Liver (tissue), 8 donors: ENCODE measurements at regions not wholly inside any gene's neighbourhood (a gene's known extent, or its start where the extent isn't known, plus 50 kb on each side); places are given as distances from the start of the nearest gene placed in this dataset.

Experiments
- DNase-seq: peaks from one replicate; pipeline ENCODE4 v3.0.0-alpha.2; 2017; ENCODE audit warnings: low spot score
- H3K27ac ChIP-seq, 2 donors: one replicate each; pipeline ENCODE4 v1.7.0; 2013; ENCODE audit warnings: inconsistent platforms in 2 of 2, low read length in 2 of 2, control low read depth in 1 of 2, low read depth in 1 of 2, mild to moderate bottlenecking in 1 of 2
- H3K27me3 ChIP-seq, 4 donors: one replicate each; pipeline versions ENCODE4 v1.6.1 to v1.7.0; 2013; ENCODE audit warnings: low read length in 3 of 4, inconsistent platforms in 1 of 4, mild to moderate bottlenecking in 1 of 4, moderate library complexity in 1 of 4; ENCODE audit not compliant: control insufficient read depth in 4 of 4, insufficient read depth in 4 of 4
- H3K36me3 ChIP-seq, 4 donors: one replicate each; pipeline versions ENCODE4 v1.6.1 to v1.7.0; 2013; ENCODE audit warnings: low read length in 3 of 4, mild to moderate bottlenecking in 3 of 4, low read depth in 1 of 4, moderate library complexity in 1 of 4; ENCODE audit not compliant: control insufficient read depth in 4 of 4, insufficient read depth in 3 of 4
- H3K4me1 ChIP-seq, 4 donors: one replicate each; pipeline versions ENCODE4 v1.6.1 to v1.7.0; 2013; ENCODE audit warnings: low read length in 3 of 4, mild to moderate bottlenecking in 3 of 4, moderate library complexity in 1 of 4; ENCODE audit not compliant: control insufficient read depth in 4 of 4, insufficient read depth in 4 of 4
- H3K4me3 ChIP-seq, 3 donors: one replicate each; pipeline versions ENCODE4 v1.6.1 to v1.7.0; 2013; ENCODE audit warnings: low read length in 3 of 3, control low read depth in 1 of 3, low read depth in 1 of 3, mild to moderate bottlenecking in 1 of 3
- H3K9ac ChIP-seq, 2 donors: one replicate each; pipeline ENCODE4 v1.7.0; 2013; ENCODE audit warnings: low read length in 2 of 2, mild to moderate bottlenecking in 2 of 2, moderate library complexity in 2 of 2, control low read depth in 1 of 2, low read depth in 1 of 2
- H3K9me3 ChIP-seq, 4 donors: one replicate each; pipeline versions ENCODE4 v1.6.1 to v1.7.0; 2013; ENCODE audit warnings: low read length in 3 of 4; ENCODE audit not compliant: control insufficient read depth in 4 of 4
- EGR1 ChIP-seq, 2 donors: IDR thresholded peaks; 2 replicates each; pipeline ENCODE4 v1.6.1; 2016 to 2018; ENCODE audit warnings: antibody characterized with exemption in 2 of 2, low read depth in 2 of 2
- FOXA1 ChIP-seq: IDR thresholded peaks from 2 replicates; pipeline ENCODE4 v1.6.1; 2016; ENCODE audit warnings: antibody characterized with exemption
- FOXA2 ChIP-seq: IDR thresholded peaks from 2 replicates; pipeline ENCODE4 v1.6.1; 2016; ENCODE audit warnings: antibody characterized with exemption
- GABPA ChIP-seq, 2 donors: IDR thresholded peaks in 1 of 2; conservative IDR thresholded peaks in 1 of 2; 2 replicates each; pipeline ENCODE4 v1.6.1; 2016; ENCODE audit warnings: antibody characterized with exemption in 2 of 2, mild to moderate bottlenecking in 1 of 2, moderate library complexity in 1 of 2
- HNF4A ChIP-seq, 2 donors: conservative IDR thresholded peaks; 2 replicates each; pipeline ENCODE4 v1.6.1; 2016; ENCODE audit warnings: antibody characterized with exemption in 2 of 2, mild to moderate bottlenecking in 2 of 2
- HNF4G ChIP-seq: IDR thresholded peaks from 2 replicates; pipeline ENCODE4 v1.6.1; 2016; ENCODE audit warnings: antibody characterized with exemption
- JUND ChIP-seq, 2 donors: IDR thresholded peaks; 2 replicates each; pipeline ENCODE4 v1.6.1; 2016; ENCODE audit warnings: antibody characterized with exemption in 2 of 2
- NR2F2 ChIP-seq: IDR thresholded peaks from 2 replicates; pipeline ENCODE4 v1.6.1; 2016; ENCODE audit warnings: antibody characterized with exemption
- RAD21 ChIP-seq, 2 donors: IDR thresholded peaks; 2 replicates each; pipeline ENCODE4 v1.6.1; 2016; ENCODE audit warnings: antibody characterized with exemption in 2 of 2, mild to moderate bottlenecking in 2 of 2
- RXRA ChIP-seq, 2 donors: IDR thresholded peaks; 2 replicates each; pipeline ENCODE4 v1.6.1; 2017 to 2018; ENCODE audit warnings: antibody characterized with exemption in 2 of 2, mild to moderate bottlenecking in 1 of 2
- SP1 ChIP-seq: IDR thresholded peaks from 2 replicates; pipeline ENCODE4 v1.6.1; 2018; ENCODE audit warnings: antibody characterized with exemption, mild to moderate bottlenecking
- TAF1 ChIP-seq: conservative IDR thresholded peaks from 2 replicates; pipeline ENCODE4 v1.6.1; 2016; ENCODE audit warnings: antibody characterized with exemption, mild to moderate bottlenecking
- WGBS: extraction: QIAGEN DNeasy Blood & Tissue Kit; methylation state at CpG from one replicate; pipeline ENCODE4 v1.1.7; 2013; 5-methylcytosine and 5-hydroxymethylcytosine counted together
- TF ChIP-seq, protein P1 (sequence below): fragments of 150-350 bp; IDR thresholded peaks from 2 replicates; pipeline ENCODE4 v1.5.1; 2017; ENCODE audit warnings: improper control_type of control experiment, low read depth, low read length; ENCODE audit not compliant: missing input control
- donor health status: healthy.
- donor health status: healthy.
- donor health status: healthy.
- donor health status: healthy.
- donor health status: healthy.

DNA sequence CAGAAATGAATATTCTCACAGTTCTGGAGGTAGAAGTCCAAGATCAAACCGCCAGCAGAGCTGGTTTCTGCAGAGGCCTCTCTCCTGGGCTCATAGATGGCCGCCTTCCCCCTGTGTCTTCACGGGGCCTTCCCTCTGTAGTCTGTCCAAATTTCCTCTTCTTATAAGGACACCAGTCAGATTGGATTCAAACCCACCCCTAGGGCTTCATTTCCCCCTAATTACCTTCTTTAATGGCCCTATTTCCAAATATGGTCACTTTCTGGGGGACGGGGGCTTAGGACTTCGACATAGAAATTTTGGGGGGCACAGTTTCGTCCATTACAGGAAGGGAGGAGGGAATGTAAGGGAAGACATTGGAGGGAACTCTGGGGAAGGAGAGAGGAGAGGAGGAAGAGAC, 132.6 kb downstream of the DDX1 start:
- WGBS, result 87% methylated on average over 6 of the region's 6 CpGs
- H3K4me1 ChIP-seq, result no peaks in the 10 kb centered on the region
- no peaks in the 10 kb centered on the region for H3K9me3 ChIP-seq
- H3K27ac ChIP-seq, result no peak overlapping the region
- H3K36me3 ChIP-seq, result no peaks in the 10 kb centered on the region
- H3K4me3 ChIP-seq, result no peak overlapping the region
- DNase-seq, result no peak
- no peaks in the 10 kb centered on the region for H3K27me3 ChIP-seq
- H3K9ac ChIP-seq, result no peak overlapping the region
- TF ChIP-seq EGR1 (IDR thresholded peaks at IDR 0.05; ENCODE audit: low read depth in 2 of 2) (no peak), RAD21 (IDR thresholded peaks at IDR 0.05) (no peak), HNF4G (no peak), TAF1 (no peak), RXRA (IDR thresholded peaks at IDR 0.05) (no peak), FOXA2 (no peak), FOXA1 (no peak), GABPA (IDR thresholded peaks at IDR 0.05 in 1 of 2, conservative IDR thresholded peaks at IDR 0.05 in 1 of 2) (no peak), JUND (IDR thresholded peaks at IDR 0.05) (no peak), HNF4A (conservative IDR thresholded peaks at IDR 0.05) (no peak), NR2F2 (no peak)
- TF ChIP-seq, protein P1, sequence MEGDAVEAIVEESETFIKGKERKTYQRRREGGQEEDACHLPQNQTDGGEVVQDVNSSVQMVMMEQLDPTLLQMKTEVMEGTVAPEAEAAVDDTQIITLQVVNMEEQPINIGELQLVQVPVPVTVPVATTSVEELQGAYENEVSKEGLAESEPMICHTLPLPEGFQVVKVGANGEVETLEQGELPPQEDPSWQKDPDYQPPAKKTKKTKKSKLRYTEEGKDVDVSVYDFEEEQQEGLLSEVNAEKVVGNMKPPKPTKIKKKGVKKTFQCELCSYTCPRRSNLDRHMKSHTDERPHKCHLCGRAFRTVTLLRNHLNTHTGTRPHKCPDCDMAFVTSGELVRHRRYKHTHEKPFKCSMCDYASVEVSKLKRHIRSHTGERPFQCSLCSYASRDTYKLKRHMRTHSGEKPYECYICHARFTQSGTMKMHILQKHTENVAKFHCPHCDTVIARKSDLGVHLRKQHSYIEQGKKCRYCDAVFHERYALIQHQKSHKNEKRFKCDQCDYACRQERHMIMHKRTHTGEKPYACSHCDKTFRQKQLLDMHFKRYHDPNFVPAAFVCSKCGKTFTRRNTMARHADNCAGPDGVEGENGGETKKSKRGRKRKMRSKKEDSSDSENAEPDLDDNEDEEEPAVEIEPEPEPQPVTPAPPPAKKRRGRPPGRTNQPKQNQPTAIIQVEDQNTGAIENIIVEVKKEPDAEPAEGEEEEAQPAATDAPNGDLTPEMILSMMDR, result no peak

DNA sequence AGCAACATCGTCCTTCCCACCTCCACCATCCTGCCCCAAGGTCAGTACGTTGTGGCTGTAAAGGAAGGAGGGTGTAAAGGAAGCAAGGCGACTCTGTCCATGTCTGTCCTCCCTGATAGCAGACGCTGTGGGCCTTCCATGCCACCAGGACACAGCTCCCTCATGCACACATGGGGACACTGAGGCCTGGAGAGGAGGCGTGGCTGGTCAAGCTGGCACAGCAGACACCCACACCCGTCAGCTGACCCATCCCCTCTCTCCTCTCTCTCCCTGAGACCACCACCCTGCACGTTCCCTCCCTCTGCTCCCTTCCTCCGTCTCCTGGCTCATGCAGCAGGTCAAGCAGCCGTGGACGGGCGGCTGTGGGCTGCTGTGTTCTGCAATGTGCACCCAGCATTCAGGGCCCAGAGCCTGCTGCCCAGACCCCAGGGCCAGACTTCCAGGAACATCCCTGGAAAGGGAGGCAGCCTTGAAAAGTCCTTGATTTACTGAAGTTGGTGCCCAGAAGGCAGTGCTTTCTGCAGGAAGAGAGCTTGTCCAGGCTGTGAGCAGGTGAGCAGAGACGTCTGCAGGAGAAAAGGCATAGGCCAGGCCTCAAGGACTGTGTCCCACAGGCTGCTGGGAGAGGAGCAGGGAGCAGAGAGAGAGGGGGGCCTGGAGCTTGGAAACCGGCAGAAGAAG, 133.6 kb downstream of the DDX1 start:
- TF ChIP-seq FOXA1, result no peak
- Histone ChIP-seq H3K4me3 (no peak overlapping the region), H3K27me3 (no peaks in the 10 kb centered on the region), H3K27ac (no peak overlapping the region), H3K9me3 (no peaks in the 10 kb centered on the region), H3K36me3 (no peaks in the 10 kb centered on the region), H3K4me1 (no peaks in the 10 kb centered on the region), H3K9ac (no peak overlapping the region)
- no peak for DNase-seq
- 83% methylated on average over 13 of the region's 13 CpGs for WGBS

DNA sequence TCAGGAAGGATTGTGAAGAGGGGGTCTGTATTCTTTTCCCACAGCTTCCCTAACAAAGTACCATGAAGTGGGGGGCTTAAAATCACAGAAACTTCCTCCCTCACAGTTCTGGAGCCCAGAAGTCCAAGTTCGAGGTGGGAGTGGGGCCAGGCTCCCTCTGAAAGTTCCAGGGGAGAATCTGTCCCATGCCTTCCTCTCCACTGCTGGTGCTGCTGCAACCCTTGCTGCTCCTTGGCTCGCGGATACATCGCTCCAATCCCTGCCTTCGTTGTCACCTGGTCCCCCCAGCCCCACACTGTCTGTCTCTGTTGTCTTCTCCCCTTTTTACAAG, 134.1 kb downstream of the DDX1 start:
- H3K27ac ChIP-seq, result no peak overlapping the region
- H3K9ac ChIP-seq, result no peak overlapping the region
- no peak overlapping the region for H3K4me3 ChIP-seq
- no peaks in the 10 kb centered on the region for H3K9me3 ChIP-seq
- 93% methylated on average over 5 of the region's 5 CpGs for WGBS
- H3K36me3 ChIP-seq, result no peaks in the 10 kb centered on the region
- no peaks in the 10 kb centered on the region for H3K27me3 ChIP-seq
- TF ChIP-seq SP1 (no peak), TAF1 (no peak)
- DNase-seq, result no peak
- H3K4me1 ChIP-seq, result no peaks in the 10 kb centered on the region
